RCC 7860 (cell line): ENCODE measurements at regions not wholly inside any gene's neighbourhood (a gene's known extent, or its start where the extent isn't known, plus 50 kb on each side); places are given as distances from the start of the nearest gene placed in this dataset.
"Not testable (repeated sequence)": the region's sequence is repeated elsewhere in the genome, so short reads cannot be mapped to it uniquely, and the experiment has no call there.

Experiments used
- DNase-seq: peaks from one replicate; pipeline ENCODE4 v3.0.0-alpha.2; 2015; ENCODE audit warnings: low spot score
- FAIRE-seq: peaks from 2 replicates; lab custom pipeline; 2012; peaks lifted over from hg19 to GRCh38; lab: Jason Lieb, UNC

DNA sequence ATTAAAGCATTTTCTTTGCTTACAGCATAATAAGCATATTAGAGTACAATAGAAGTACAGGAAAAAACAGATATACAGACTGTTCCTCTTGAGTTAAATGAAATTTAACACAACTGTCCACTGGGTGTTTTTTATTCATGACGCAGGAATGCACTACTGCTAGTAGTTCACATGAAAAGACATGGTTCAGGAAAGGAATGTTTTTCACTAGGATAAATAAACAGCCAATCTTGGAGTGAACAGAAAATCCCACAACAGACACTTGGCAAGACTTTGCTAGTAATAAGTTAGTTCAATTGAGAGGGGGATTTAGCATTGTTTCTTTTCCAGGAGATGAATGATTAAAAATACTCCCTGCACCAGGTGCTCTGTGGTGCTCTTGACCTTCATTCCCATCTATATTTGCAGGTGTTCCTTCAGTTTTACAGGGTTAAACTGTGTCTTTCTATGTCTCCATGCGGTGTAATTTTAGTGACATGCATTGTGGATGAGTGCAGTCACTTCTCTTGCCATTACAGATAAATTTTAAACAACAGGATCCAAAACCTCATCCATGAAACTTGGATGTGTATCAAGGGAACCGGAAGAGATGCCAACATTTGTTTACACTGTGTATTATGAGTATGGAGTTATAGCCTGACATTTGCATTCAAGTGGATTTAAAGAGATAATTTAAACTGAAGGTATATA lies 796.6 kb downstream of the DSC3 start:
- no peak for DNase-seq
- no peak for FAIRE-seq

DNA sequence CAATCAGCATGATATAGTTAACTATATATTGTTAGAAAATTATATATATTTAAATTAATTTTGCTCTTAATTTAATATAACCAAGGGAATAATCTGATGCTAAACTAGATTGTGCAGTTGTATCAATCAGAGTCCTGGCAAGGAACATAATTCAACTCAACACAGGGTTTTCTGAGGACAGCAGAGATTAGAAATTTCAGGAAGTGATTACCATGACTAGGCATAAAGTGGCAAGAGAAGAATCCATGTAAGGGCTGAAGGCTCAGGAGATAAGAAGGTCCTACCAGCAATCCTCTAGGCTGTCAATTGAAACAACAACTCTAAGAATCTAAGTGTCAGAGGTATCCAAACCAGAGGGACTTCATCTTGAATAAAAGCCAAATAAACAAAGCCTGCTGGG lies 807.8 kb downstream of the DSC3 start:
- no peak for DNase-seq
- FAIRE-seq, result no peak

DNA sequence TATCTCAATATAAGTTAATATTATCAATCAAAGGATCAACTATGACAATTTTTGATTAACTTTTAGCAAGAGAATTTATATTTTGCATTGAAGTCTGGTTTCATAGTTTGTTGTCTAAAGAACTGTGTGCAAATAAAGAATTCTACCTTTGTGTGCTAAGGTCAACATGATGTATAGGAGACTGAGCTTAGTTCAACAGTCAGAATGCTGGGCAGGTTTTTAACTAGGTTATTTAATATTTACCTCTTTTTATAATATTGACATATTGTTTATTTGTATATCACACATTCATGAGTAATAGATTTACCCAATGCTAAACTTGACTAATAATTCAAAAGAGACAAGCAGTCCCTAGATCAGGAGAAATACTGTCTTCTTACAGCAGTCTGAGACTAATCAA lies 831.4 kb downstream of the DSC3 start:
- FAIRE-seq, result no peak
- no peak for DNase-seq

DNA sequence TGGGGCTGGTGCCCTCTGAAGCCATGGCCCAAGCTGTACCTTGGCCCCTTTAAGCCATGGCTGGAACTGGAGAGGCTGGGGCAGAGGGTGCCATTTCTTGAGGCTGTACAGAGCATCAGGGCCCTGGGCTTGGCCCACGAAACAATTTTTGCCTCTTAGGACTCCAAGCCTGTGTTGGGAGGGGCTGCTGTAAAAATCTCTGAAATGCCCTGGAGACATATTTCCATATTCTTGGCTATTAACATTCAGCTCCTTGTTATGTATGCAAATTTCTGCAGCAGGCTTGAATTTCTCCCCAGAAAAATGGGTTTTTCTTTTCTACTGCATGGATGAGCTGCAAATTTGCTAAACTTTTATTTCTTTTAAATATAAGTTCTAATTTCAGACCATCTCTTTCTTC lies 834.0 kb downstream of the DSC3 start:
- no peak for FAIRE-seq
- no peak for DNase-seq

DNA sequence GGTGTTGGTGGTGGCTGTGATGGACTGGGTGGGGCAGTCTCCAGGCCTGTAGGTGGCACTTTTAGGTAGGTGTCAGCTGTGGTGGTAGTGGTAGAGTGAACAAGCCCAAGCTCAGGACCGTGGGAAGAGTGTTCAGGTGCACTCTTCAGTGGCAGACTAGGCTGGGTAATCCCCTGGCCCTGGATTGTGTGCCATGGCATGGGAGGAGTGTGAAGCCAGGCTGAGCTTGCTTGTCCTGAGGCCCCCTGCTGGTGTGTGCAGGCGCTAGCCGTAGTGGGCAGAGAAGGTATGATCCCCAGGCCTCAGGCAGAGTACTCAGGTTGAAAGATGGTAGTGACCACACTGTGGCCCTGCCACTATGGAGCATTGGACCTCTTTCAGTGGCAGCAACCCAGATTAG lies 850.3 kb downstream of the DSC3 start:
- no peak for FAIRE-seq
- DNase-seq, result no peak

DNA sequence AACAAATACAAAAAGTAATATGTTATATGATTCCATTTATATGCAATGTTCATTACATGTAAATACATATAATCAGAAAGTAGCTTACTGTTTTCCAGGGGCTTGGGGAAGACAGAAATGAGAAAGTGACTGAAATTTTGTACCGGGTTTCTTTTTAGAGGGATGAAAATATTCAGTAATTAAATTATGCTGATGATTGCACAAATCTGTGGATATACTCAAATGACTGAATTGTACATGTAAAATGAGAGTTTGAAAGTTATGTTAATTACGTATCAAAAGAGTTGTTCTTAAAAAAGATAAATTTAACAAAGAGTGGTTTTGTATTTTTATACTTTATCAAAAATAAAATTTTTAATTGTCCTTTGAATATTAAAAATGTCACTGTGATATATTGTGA lies 856.3 kb downstream of the DSC3 start:
- FAIRE-seq, result no peak
- DNase-seq, result no peak

DNA sequence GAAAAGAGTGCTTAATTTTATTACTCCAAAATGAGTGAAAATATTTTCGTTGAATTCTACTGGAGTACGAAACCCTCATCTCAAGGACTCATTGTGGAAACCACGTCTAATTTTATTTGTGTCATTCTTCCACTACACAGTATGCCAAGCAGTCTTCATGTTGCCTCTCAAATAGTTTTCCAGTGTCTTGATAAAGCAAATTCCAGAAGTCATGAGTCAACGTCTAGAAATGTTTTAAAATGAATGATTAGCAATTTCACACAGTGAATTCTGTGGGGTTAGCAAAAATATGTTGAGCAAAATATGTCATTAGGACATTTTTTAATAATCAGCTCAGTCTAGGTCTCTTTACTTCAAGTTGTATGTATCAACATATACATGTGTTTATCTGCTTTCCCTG lies 865.5 kb downstream of the DSC3 start:
- DNase-seq (peak; percentile 39), FAIRE-seq (no peak)

DNA sequence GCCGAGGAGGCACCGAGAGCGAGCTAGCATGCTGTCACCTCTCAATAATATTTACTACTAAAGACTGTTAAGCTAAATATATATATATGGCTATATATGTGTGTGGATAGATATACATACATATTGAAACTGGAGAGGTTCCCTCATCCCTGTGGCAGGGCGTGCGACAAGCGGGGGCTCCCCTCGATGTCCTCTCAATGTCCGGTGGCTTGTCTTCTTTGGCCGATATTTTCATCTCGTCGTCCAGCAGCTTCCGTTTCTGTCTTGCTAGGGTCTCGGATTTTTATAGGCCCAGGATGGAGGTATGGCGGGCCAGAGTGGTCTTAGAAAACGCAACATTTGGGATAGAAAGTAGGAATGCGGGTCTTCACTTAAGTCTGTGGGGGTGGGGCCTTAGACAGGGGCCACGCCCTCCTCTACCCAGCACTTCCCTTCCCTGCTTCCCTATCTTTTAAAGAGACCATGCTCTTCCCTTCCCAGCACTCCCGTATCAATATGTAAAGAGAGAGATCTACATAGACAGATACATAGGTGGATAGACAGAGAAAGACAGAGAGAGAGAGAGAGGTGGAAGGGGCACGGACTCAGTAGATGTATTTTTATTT lies 866.8 kb downstream of the DSC3 start:
- no peak for DNase-seq
- no peak for FAIRE-seq

DNA sequence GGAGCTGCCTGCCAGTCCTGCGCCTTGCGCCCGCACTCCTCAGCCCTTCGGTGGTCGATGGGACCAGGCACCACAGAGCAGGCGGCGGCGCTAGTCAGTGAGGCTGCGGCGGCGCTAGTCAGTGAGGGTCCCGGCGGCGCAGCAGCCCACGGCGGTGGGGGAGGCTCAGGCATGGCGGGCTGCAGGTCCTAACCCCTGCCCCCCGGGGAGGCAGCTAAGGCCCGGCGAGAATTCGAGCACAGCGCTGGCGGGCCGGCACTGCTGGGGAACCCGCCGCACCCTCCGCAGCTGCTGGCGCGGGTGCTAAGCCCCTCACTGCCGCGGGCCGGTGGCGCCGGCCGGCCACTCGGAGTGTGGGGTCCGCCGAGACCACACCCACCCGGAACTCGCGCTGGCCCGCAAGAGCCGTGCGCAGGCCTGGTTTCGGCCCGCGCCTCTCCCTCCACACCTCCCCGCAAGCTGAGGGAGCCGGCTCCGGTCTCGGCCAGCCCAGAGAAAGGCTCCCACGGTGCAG lies 867.4 kb downstream of the DSC3 start:
- FAIRE-seq (no peak), DNase-seq (no peak)

DNA sequence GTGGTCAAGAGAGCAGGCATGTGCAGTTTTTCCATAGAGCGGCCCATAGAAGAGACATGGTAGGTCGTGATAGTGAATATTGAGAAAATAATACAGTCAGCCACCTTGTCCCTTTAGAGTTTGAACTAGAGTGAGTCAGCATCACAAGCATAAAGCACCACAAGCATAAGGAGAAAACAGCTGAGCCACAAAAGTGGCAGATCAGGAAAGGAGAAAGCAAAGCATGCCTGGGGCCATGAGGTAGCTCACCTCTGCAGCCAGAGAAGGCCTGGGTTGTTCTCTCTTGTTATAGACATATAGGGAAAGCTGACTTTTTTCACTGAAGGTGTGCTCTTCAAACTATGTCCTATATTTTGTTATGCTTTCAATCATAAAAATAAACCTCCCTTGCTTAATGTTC lies 879.0 kb downstream of the DSC3 start:
- FAIRE-seq (no peak), DNase-seq (no peak)

DNA sequence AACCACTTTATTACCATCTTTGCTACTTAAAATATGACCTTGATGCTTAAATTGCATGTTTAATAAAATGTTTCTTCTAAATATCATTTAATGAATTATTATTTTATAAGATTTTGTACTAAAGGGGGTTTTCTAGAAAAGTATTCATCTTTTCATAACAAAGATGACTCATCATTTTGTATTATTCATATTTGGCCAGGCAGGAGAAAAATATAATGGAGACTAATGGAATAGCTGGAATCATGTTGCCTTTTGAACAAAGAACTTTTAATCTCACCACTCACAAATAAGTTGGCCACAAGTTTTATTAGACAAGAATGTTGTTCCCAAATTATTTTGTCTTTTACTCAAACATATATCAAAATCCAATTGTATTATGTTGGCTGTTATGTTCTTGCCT lies 882.4 kb downstream of the DSC3 start:
- FAIRE-seq (no peak), DNase-seq (no peak)

DNA sequence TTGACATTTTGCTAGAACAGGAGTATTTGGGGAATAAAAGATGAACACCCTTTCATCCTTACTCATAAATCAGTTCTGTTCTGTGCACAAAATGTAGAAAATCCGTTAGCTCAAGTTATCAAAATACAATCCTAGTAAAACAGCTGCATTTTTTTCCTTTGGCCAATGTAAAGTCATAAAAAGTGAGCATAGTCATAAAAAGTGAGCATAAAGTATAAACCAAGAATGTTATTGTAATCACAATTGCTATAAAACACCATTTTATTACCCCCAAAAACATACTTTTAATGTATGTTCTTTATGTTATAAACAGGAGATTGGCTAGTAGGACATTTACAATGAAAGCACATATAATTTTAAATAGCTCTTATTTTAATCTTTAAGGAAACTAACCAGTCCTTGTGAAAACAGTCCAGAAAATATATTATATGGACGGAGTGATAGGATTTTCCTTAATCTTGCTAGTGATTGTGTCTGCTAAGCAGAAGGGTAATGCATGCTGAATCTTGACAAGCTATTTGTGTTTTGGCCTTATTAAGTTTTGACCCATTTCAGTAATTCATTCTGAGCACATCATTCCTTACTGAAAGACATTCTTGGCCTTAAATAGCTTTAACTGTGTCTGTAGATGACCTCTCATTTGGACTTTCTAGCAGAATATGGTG lies 891.8 kb downstream of the DSC3 start:
- FAIRE-seq (no peak), DNase-seq (no peak)

DNA sequence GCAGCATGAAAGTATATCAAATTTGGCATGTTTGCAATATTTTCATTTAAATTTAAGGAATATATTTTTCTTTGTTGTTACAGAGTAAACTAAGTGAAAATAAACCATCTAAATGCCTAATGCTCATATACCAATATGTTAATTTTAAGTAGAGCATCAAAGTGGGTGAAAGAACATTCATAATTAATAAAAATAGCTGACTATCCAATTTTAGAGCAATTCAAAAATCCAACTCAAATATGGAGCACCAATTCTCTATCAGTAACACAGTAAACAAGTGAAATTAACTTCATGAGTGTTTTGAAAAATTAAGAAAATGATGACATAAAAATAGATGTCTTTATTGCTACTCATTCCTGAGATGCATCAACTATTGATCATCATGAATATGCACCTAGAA lies 893.0 kb downstream of the DSC3 start:
- DNase-seq (no peak), FAIRE-seq (no peak)

DNA sequence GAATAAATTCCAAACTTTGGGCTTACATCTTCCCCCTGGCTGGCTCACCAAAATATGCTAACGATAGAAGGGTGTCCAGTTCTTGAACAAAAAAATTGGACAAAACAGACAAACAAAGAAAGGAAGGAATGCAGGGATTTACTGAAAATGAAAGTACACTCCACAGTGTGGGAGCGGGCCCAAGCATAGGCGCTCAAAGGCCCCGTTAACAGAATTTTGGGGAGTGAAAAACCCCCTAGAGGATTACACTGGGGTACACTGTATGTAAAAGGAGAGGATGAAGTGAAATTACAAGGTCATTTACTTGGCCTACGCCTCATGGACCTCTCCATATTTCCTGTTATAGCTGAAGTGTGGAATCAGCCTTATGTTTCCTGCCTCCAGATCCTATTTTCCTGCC lies 899.7 kb downstream of the DSC3 start:
- FAIRE-seq, result no peak
- DNase-seq, result no peak

DNA sequence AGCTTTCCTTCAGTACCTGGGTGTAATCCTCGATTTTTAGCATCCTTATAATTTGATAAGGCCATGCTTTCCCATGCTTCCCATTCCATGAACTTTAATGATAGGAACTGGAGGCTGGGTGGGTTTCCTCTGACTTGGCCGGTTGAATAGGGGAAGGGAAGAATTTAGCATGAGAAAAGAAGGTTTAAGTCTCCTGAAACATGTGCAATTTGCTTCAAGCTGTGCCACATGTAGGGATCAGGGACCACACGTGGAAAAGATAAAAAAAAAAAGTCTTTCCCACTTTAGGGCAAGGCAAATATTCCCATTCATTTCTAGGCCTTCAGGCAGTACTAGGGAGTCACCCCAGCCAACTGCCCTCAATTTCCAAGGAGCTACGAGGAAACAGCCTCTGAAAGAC lies 900.3 kb downstream of the DSC3 start:
- no peak for DNase-seq

DNA sequence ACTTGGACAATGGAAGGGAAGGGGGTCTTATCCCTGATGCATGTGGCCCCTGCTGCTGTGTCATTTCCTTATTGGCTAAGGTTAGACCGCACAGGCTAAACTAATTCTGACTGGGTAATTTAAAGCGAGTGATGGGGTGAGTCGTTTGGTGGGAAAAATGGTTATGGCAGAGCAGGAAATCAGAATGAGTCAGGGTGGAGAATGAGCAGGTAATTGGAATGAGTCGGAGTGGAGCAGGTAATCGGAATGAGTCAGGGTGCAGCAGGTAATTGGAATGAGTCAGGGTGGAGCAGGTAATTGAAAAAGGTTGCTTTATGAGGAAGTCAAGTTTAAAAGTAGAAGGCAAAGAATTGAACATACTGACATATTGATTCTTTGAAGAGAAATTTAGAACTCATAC lies 901.0 kb downstream of the DSC3 start:
- FAIRE-seq, DNase-seq: not testable (repeated sequence)

More for the DNA sequence above, 900.3 kb downstream of the DSC3 start:
- no peak for FAIRE-seq

DNA sequence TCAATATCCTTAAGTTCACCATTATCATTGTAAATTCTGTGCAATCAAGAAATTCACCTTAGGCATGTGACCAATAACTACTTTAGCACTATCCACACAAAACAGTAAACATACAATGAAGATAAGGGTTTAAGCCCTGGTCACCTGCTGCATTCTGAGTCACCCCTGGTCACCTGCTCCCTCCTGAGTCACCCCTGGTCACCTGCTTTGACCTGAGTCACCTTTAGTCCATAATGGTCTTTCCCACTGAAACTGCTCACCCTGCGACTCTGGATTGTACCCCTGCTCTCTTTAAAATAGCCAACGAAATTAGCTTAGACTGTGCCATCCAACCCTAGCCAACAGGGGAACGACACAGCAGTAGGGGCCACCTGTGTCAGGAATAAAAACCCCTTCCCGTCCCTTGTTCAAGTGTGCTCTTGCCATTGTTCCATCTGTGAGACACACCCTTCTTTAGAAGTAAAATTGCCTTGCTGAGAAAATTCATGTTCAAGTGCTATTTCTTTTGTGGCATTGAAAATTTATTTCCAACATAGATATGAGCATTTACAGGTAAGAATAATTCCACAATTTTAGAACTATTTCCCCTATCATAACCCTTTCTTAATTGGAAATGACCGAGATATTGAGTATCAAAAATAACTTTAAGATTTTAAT lies 902.8 kb downstream of the DSC3 start:
- FAIRE-seq, result no peak
- DNase-seq, result no peak

DNA sequence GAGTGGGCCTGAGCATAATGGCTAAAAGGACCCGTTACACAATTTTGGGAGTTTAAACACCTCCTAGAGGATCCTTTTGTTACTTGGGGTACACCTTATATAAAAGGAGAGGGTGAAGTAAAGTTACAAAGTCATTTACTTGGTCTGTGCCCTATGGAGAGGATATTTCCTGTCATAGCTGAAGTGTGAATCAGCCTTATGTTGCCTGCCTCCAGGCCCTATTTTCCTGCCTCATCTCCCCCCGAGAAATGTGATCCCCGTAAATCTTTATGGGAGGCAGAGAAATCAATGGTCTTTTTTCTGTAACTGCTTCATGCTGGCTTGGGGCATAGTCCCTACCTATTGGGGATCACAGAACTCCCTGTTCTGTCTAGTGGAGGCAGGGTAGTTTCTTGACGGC lies 906.6 kb downstream of the DSC3 start:
- FAIRE-seq, result no peak
- DNase-seq, result no peak

DNA sequence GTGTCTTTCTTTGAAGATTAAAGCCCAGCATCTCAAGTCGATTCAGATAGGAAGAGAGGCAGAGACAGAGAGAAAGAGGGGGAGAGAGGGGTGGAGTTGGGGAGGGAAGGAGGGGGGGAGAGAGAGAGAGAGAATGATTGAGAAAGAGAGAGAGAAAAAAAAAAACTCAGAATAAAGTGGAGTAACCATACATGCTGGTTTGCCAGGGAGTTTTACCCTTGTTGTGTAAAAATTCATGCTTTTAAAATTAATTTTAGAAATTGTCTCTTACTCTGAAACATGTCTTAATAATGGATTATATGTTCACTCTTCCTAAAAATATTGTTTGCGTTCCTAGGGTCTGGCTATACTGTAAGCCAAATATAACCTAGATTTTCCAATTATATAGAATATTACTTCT lies 908.5 kb downstream of the DSC3 start:
- FAIRE-seq, result no peak

DNA sequence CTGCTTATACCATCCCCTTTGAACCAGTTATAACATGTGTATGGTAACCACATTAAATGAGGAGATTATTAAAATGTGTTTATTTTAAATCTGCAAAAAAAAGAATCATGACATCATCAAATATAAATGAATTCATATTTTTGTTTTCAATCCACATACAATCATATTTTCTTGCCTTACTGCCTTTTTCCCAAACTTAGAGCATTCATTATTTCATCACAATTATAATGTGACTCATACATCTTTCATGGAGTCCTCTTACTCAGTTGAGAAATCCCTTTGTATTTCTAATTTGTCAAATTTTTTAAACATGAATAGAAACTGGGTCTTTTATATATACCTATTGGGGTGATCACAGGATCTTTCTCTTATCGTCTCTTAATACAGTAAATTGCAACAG lies 909.6 kb downstream of the DSC3 start:
- FAIRE-seq (no peak), DNase-seq (no peak)

More for the DNA sequence above, 908.5 kb downstream of the DSC3 start:
- DNase-seq, result no peak

DNA sequence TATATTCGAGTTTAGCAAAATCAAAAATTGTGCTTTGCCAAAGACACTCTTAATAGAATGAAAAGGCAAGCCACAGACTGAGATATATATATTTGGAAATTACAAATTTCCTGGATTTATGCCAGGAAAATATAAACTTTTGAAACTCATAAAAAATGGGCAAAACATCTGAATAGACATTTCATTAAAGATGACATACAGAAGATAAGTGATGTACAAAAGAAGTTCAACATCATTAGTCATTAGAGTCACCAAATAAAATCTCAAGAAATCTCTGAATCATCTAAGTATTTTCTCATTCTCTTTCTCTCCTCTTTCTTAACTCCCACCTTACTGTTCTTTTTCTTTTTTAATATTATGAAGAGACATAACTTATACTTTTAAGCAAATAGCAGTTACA lies 921.1 kb downstream of the DSC3 start:
- DNase-seq (no peak), FAIRE-seq (no peak)

DNA sequence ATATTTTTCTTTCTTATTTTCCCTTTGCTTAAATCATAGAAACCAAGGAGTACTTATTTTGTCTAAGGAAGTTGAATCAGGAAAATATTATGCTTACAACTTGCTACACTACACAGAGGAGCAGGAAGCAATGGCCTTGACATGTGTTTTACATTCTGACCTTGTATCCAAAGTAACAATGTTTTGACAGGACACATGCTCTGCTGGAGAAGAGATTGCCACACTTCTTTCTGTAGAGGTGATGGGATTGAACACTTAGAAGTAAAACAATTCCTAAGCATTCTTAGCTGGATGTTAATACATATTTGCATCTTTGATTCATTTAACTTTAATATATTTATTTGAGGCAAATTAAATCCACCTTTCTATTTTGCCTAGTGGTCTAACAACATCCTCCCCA lies 929.1 kb downstream of the DSC3 start:
- FAIRE-seq (no peak), DNase-seq (no peak)
